Neural progenitor cell (in vitro differentiated cells): ENCODE measurements at regions not wholly inside any gene's neighbourhood (a gene's known extent, or its start where the extent isn't known, plus 50 kb on each side); places are given as distances from the start of the nearest gene placed in this dataset.

Experiments
- DNase-seq: peaks from one replicate; pipeline ENCODE4 v3.0.0-alpha.2; 2016; ENCODE audit warnings: low spot score
- H2AFZ ChIP-seq: fragments of 200-600 bp; sonication (generic); replicated peaks from 2 replicates; pipeline ENCODE4 v1.6.1; 2016; ENCODE audit warnings: antibody characterized with exemption
- H3F3A ChIP-seq: fragments of 200-600 bp; sonication (generic); 2 replicates; pipeline ENCODE4 v1.6.1; 2016; ENCODE audit warnings: antibody characterized with exemption, low read depth
- H3K27ac ChIP-seq: fragments of 200-600 bp; sonication (generic); 2 replicates; pipeline ENCODE4 v1.5.1; 2016; ENCODE audit warnings: mild to moderate bottlenecking
- H3K27me3 ChIP-seq: fragments of 200-600 bp; sonication (generic); 2 replicates; pipeline ENCODE4 v1.6.1; 2016; ENCODE audit warnings: mild to moderate bottlenecking, moderate library complexity
- H3K36me3 ChIP-seq: fragments of 200-600 bp; sonication (generic); 2 replicates; pipeline ENCODE4 v1.5.1; 2016
- H3K4me1 ChIP-seq: fragments of 200-600 bp; sonication (generic); 2 replicates; pipeline ENCODE4 v1.6.1; 2016; ENCODE audit warnings: mixed run types
- H3K4me2 ChIP-seq: fragments of 200-600 bp; sonication (generic); 2 replicates; pipeline ENCODE4 v1.6.1; 2016
- H3K4me3 ChIP-seq: fragments of 200-600 bp; sonication (generic); 2 replicates; pipeline ENCODE4 v1.5.1; 2016
- H3K79me2 ChIP-seq: fragments of 200-600 bp; sonication (generic); 2 replicates; pipeline ENCODE4 v1.6.1; 2016; ENCODE audit warnings: low read depth
- H3K9ac ChIP-seq: fragments of 200-600 bp; sonication (generic); 2 replicates; pipeline ENCODE4 v1.6.1; 2016
- H3K9me3 ChIP-seq: fragments of 200-600 bp; sonication (generic); 2 replicates; pipeline ENCODE4 v1.5.1; 2016; ENCODE audit warnings: low read depth
- H4K20me1 ChIP-seq: fragments of 200-600 bp; sonication (generic); 2 replicates; pipeline ENCODE4 v1.6.1; 2016; ENCODE audit warnings: low read depth
- H3K27ac Mint-ChIP-seq: 3 replicates; pipeline ENCODE4 v1.8.0; 2021; ENCODE audit warnings: mixed read lengths
- H3K27me3 Mint-ChIP-seq: 2 replicates; pipeline ENCODE4 v1.8.0; 2022; ENCODE audit warnings: low read depth, mild to moderate bottlenecking, inconsistent platforms, moderate library complexity, mixed read lengths; ENCODE audit not compliant: insufficient read depth
- H3K36me3 Mint-ChIP-seq: 3 replicates; pipeline ENCODE4 v1.8.0; 2021; ENCODE audit warnings: mixed read lengths
- H3K4me1 Mint-ChIP-seq: 3 replicates; pipeline ENCODE4 v1.8.0; 2021; ENCODE audit warnings: mixed read lengths
- H3K4me3 Mint-ChIP-seq: 3 replicates; pipeline ENCODE4 v1.8.0; 2021; ENCODE audit warnings: mild to moderate bottlenecking, moderate library complexity, mixed read lengths
- H3K9me3 Mint-ChIP-seq: 3 replicates; pipeline ENCODE4 v1.8.0; 2020; ENCODE audit warnings: mixed read lengths
- CTCF ChIP-seq: fragments of 200-600 bp; sonication (generic); IDR thresholded peaks from 2 replicates; pipeline ENCODE4 v1.5.1; 2017; ENCODE audit warnings: antibody characterized with exemption, mild to moderate bottlenecking
- EZH2 ChIP-seq: fragments of 200-600 bp; sonication (generic); IDR thresholded peaks from 2 replicates; pipeline ENCODE4 v1.6.1; 2017; ENCODE audit warnings: antibody characterized with exemption, mild to moderate bottlenecking, moderate library complexity
- EZH2phosphoT487 ChIP-seq: fragments of 200-600 bp; sonication (generic); IDR thresholded peaks from 2 replicates; pipeline ENCODE4 v1.6.1; 2017; ENCODE audit warnings: antibody characterized with exemption

- H3K4me1 ChIP-seq = peaks cover 30% of the 10 kb centered on the region
- H3K79me2 ChIP-seq = no peaks in the 10 kb centered on the region
- TF ChIP-seq CTCF (no peak), EZH2phosphoT487 (no peak)
- peak overlapping the region; percentile 31 for H3K4me2 ChIP-seq
- peak overlapping the region; percentile 36 for H3K27ac Mint-ChIP-seq
- H3K27me3 ChIP-seq = no peaks in the 10 kb centered on the region
- no peak overlapping the region for H3K4me3 Mint-ChIP-seq
- H3K4me1 Mint-ChIP-seq = peaks cover 14% of the 10 kb centered on the region
- no peaks in the 10 kb centered on the region for H3K36me3 Mint-ChIP-seq
- H3K9me3 ChIP-seq = no peaks in the 10 kb centered on the region
- no peak overlapping the region for H2AFZ ChIP-seq
- peak overlapping the region; percentile 93 for H3K27ac ChIP-seq
- no peak overlapping the region for H3K9ac ChIP-seq
- peak; percentile 70 for DNase-seq
- no peaks in the 10 kb centered on the region for H3K36me3 ChIP-seq
- H4K20me1 ChIP-seq = no peaks in the 10 kb centered on the region
- H3K9me3 Mint-ChIP-seq = peaks cover 8% of the 10 kb centered on the region
- no peak overlapping the region for H3K4me3 ChIP-seq
- H3K27me3 Mint-ChIP-seq = peaks cover 6% of the 10 kb centered on the region
- H3F3A ChIP-seq = peaks cover 18% of the 10 kb centered on the region
Observed at GRCh38 chr16:9392956-9393355, 301.5 kb downstream of the HAPSTR1 start.

GRCh38 chr16:9393591-9393990, 302.1 kb downstream of the HAPSTR1 start:
- H3K9me3 Mint-ChIP-seq = peaks cover 6% of the 10 kb centered on the region
- H2AFZ ChIP-seq = no peak overlapping the region

GRCh38 chr16:9395958-9396359, 304.5 kb downstream of the HAPSTR1 start:
- peaks cover 4% of the 10 kb centered on the region for H3K27me3 Mint-ChIP-seq
- no peak overlapping the region for H3K27ac Mint-ChIP-seq
- no peaks in the 10 kb centered on the region for H3K36me3 Mint-ChIP-seq
- Histone ChIP-seq H3K27me3 (no peaks in the 10 kb centered on the region), H3K36me3 (no peaks in the 10 kb centered on the region), H2AFZ (no peak overlapping the region), H3K9ac (no peak overlapping the region), H3K9me3 (no peaks in the 10 kb centered on the region), H3K4me1 (peaks cover 46% of the 10 kb centered on the region), H3K4me3 (no peak overlapping the region), H3K79me2 (no peaks in the 10 kb centered on the region), H4K20me1 (no peaks in the 10 kb centered on the region), H3K4me2 (peak overlapping the region; percentile 6), H3K27ac (no peak overlapping the region), H3F3A (peaks cover 18% of the 10 kb centered on the region)
- DNase-seq = no peak
- no peak overlapping the region for H3K4me3 Mint-ChIP-seq
- no peak for TF ChIP-seq EZH2
- no peak for TF ChIP-seq EZH2phosphoT487
- TF ChIP-seq CTCF = no peak
- peaks cover 21% of the 10 kb centered on the region for H3K4me1 Mint-ChIP-seq
- peaks cover 6% of the 10 kb centered on the region for H3K9me3 Mint-ChIP-seq

More at GRCh38 chr16:9393591-9393990, 302.1 kb downstream of the HAPSTR1 start:
- H3K27me3 Mint-ChIP-seq = peaks cover 6% of the 10 kb centered on the region
- Histone ChIP-seq H3F3A (peaks cover 18% of the 10 kb centered on the region), H3K79me2 (no peaks in the 10 kb centered on the region), H3K9ac (no peak overlapping the region), H3K4me2 (peak overlapping the region; percentile 31), H3K36me3 (no peaks in the 10 kb centered on the region), H3K4me3 (no peak overlapping the region), H4K20me1 (no peaks in the 10 kb centered on the region), H3K27ac (peak overlapping the region; percentile 93), H3K4me1 (peaks cover 30% of the 10 kb centered on the region), H3K27me3 (no peaks in the 10 kb centered on the region), H3K9me3 (no peaks in the 10 kb centered on the region)
- no peaks in the 10 kb centered on the region for H3K36me3 Mint-ChIP-seq
- TF ChIP-seq EZH2 (no peak), CTCF (no peak), EZH2phosphoT487 (no peak)
- no peak for DNase-seq
- no peak overlapping the region for H3K4me3 Mint-ChIP-seq
- H3K27ac Mint-ChIP-seq = no peak overlapping the region
- H3K4me1 Mint-ChIP-seq = peaks cover 14% of the 10 kb centered on the region
